Adrenal gland (tissue), 5 donors: ENCODE measurements at regions not wholly inside any gene's neighbourhood (a gene's known extent, or its start where the extent isn't known, plus 50 kb on each side); places are given as distances from the start of the nearest gene placed in this dataset.

ENCODE experiments used
- POLR2A ChIP-seq, 2 donors: fragments of 450-650 bp; IDR thresholded peaks; one replicate each; pipeline ENCODE4 v1.6.1; 2017; ENCODE audit warnings: antibody characterized with exemption in 2 of 2, mild to moderate bottlenecking in 2 of 2, moderate library complexity in 1 of 2
- TF ChIP-seq, protein P1 (sequence below), 6 experiments: fragments of 450-650 bp in 4 of 6; fragments of 200-600 bp in 2 of 6; sonication (generic) in 1 of 6; IDR thresholded peaks; 1 replicate in 5 of 6; 2 replicates in 1 of 6; pipeline versions ENCODE4 v1.5.1 to v1.8.0; 2016 to 2021; ENCODE audit warnings: antibody characterized with exemption in 6 of 6, mild to moderate bottlenecking in 2 of 6, moderate library complexity in 1 of 6
- donor health status: DM: no; HTN: no; CAD: no.

GRCh38 chr1:198846556-198846955, 207.7 kb downstream of the PTPRC start:
- no peak for TF ChIP-seq POLR2A (IDR thresholded peaks at IDR 0.05)
- TF ChIP-seq, protein P1, sequence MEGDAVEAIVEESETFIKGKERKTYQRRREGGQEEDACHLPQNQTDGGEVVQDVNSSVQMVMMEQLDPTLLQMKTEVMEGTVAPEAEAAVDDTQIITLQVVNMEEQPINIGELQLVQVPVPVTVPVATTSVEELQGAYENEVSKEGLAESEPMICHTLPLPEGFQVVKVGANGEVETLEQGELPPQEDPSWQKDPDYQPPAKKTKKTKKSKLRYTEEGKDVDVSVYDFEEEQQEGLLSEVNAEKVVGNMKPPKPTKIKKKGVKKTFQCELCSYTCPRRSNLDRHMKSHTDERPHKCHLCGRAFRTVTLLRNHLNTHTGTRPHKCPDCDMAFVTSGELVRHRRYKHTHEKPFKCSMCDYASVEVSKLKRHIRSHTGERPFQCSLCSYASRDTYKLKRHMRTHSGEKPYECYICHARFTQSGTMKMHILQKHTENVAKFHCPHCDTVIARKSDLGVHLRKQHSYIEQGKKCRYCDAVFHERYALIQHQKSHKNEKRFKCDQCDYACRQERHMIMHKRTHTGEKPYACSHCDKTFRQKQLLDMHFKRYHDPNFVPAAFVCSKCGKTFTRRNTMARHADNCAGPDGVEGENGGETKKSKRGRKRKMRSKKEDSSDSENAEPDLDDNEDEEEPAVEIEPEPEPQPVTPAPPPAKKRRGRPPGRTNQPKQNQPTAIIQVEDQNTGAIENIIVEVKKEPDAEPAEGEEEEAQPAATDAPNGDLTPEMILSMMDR (IDR thresholded peaks at IDR 0.05) = no peak
